WERI-Rb-1 (cell line): ENCODE measurements at regions not wholly inside any gene's neighbourhood (a gene's known extent, or its start where the extent isn't known, plus 50 kb on each side); places are given as distances from the start of the nearest gene placed in this dataset.

Experiments used
- DNase-seq: peaks from one replicate; pipeline ENCODE4 v3.0.0-alpha.2; 2020
- H3K27ac ChIP-seq: fragments of 250-450 bp; sonication (Bioruptor Pico); 2 replicates; pipeline ENCODE4 v1.5.1; 2020; ENCODE audit warnings: mild to moderate bottlenecking, moderate library complexity
- H3K27me3 ChIP-seq: fragments of 250-450 bp; sonication (Bioruptor Pico); 2 replicates; pipeline ENCODE4 v1.5.1; 2021; ENCODE audit warnings: mild to moderate bottlenecking, low read depth, moderate library complexity; ENCODE audit not compliant: insufficient read depth, severe bottlenecking
- H3K36me3 ChIP-seq: fragments of 250-450 bp; sonication (Bioruptor Pico); 2 replicates; pipeline ENCODE4 v1.5.1; 2020; ENCODE audit warnings: mild to moderate bottlenecking, moderate library complexity
- H3K4me3 ChIP-seq: 2 replicates; pipeline ENCODE4 v1.5.1; 2011; ENCODE audit warnings: low read depth, mild to moderate bottlenecking, control low read depth, low read length
- H3K9me3 ChIP-seq: fragments of 250-450 bp; sonication (Bioruptor Pico); 2 replicates; pipeline ENCODE4 v1.5.1; 2021; ENCODE audit warnings: mild to moderate bottlenecking, moderate library complexity; ENCODE audit not compliant: severe bottlenecking
- TF ChIP-seq, protein P1 (sequence below): IDR thresholded peaks from 2 replicates; pipeline ENCODE4 v1.5.1; 2011; ENCODE audit warnings: low read depth, mild to moderate bottlenecking, control low read depth, inconsistent platforms, low read length

DNA sequence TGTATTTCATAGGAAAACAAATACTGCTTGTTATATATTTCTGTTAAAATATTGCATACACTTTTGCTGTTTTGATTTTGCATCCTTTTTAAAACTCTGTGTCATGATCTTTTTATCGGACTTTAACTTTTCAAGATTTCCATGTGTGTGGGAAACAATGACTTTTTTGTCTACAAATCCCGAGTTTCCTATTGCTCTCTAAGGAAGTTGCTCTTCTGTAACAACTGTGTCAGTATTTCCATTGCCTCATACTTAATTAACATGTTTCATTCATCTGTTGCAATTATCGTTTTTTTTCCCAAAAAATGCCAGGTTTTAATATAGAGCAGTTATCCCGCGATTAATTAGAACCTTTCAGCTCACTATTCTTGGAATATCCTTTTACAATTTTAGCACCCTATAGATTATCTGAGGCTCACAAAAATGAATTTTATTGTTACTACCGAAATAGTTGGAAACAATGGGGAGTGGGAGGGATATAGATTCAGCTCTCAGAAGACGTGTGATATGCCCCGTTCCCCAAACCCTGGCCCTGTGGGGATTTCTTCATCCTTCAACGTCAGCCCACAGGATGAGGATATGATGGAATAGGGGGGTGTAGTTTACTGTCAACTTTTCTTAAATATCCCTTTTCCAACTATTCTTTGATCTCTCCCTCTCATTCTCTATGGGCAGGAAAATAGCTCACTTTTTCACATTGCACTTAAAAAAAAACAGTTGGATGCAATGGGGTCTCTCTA, 297.6 kb upstream of the IGFBP3 start:
- DNase-seq: no peak
- TF ChIP-seq, protein P1, sequence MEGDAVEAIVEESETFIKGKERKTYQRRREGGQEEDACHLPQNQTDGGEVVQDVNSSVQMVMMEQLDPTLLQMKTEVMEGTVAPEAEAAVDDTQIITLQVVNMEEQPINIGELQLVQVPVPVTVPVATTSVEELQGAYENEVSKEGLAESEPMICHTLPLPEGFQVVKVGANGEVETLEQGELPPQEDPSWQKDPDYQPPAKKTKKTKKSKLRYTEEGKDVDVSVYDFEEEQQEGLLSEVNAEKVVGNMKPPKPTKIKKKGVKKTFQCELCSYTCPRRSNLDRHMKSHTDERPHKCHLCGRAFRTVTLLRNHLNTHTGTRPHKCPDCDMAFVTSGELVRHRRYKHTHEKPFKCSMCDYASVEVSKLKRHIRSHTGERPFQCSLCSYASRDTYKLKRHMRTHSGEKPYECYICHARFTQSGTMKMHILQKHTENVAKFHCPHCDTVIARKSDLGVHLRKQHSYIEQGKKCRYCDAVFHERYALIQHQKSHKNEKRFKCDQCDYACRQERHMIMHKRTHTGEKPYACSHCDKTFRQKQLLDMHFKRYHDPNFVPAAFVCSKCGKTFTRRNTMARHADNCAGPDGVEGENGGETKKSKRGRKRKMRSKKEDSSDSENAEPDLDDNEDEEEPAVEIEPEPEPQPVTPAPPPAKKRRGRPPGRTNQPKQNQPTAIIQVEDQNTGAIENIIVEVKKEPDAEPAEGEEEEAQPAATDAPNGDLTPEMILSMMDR: no peak
- Histone ChIP-seq H3K4me3 (no peak overlapping the region), H3K36me3 (no peaks in the 10 kb centered on the region), H3K9me3 (no peaks in the 10 kb centered on the region), H3K27me3 (peaks cover 11% of the 10 kb centered on the region), H3K27ac (no peak overlapping the region)

DNA sequence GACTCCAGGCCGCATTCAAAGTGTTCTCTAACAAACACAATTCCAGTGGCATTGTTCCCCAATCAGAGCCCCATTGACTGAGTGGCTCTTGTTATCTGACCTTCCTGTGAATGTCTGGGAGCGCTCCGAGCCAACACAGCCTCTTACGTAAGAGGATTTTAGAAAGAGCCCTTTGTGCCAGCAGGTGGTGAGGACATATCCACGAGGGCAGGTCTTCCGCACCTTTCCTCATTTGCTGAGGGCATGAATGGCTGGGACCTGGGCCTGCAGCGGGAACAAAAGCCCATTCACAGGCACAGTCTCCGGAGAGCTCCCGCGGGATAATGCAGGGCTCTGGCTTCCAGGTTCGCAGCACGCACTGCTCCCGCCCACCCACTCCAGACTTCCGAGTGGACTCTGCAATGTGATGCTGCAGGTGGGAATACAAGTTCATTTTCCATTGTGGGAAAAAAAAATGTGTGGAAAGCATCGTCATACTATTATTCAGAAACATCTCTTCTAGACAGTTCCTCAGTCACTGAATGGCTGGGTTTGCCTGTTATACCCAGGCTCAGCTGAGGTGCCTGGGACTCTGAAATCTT, 295.0 kb upstream of the IGFBP3 start:
- no peak overlapping the region for H3K4me3 ChIP-seq
- no peaks in the 10 kb centered on the region for H3K9me3 ChIP-seq
- TF ChIP-seq, protein P1: no peak
- H3K36me3 ChIP-seq: no peaks in the 10 kb centered on the region
- H3K27me3 ChIP-seq: peaks cover 9% of the 10 kb centered on the region
- H3K27ac ChIP-seq: no peak overlapping the region
- no peak for DNase-seq

DNA sequence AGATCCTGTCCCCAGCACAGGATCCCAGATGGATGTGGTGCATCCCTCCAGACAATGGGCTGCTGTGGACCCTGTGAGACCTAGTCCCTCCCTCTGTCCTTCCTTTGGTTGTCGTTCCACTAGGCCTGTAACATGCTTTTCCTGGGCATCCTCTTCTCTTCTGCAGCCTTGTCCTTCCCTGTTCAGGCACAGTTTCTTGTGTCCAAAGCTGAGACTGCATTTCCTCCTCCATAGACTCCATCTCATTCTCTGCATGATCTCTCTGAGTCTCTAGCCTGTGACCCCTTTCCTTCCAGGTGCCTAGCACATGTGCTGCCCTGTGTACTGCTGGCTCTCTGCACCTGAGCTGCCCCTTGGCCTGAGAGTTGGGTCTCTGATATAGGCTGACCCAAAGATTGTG, 293.5 kb upstream of the IGFBP3 start:
- Histone ChIP-seq H3K36me3 (no peaks in the 10 kb centered on the region), H3K27ac (no peak overlapping the region), H3K27me3 (peaks cover 4% of the 10 kb centered on the region), H3K4me3 (no peak overlapping the region), H3K9me3 (no peaks in the 10 kb centered on the region)
- DNase-seq: no peak
- TF ChIP-seq, protein P1: no peak

DNA sequence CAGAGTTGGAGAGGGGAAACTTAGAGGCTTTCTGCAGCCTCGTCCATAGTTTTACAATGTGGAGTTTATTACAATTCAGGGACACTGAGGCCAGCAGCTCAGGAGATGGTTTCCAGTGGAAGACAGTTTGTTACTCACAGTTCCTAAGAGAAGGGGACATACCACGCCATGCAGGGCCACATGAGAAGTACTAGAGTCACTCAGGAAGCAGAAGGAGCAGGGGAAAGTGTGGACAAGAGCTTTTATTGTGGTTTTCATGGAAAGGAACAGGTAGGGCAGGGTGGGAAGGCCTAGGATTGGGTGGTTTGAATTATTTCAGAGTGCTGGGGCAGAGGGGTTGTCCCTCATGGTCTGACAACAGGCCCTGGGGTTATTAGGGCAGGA, 292.1 kb upstream of the IGFBP3 start:
- Histone ChIP-seq H3K27ac (no peak overlapping the region), H3K4me3 (no peak overlapping the region), H3K36me3 (no peaks in the 10 kb centered on the region), H3K9me3 (no peaks in the 10 kb centered on the region), H3K27me3 (peaks cover 4% of the 10 kb centered on the region)
- DNase-seq: no peak
- TF ChIP-seq, protein P1: no peak

DNA sequence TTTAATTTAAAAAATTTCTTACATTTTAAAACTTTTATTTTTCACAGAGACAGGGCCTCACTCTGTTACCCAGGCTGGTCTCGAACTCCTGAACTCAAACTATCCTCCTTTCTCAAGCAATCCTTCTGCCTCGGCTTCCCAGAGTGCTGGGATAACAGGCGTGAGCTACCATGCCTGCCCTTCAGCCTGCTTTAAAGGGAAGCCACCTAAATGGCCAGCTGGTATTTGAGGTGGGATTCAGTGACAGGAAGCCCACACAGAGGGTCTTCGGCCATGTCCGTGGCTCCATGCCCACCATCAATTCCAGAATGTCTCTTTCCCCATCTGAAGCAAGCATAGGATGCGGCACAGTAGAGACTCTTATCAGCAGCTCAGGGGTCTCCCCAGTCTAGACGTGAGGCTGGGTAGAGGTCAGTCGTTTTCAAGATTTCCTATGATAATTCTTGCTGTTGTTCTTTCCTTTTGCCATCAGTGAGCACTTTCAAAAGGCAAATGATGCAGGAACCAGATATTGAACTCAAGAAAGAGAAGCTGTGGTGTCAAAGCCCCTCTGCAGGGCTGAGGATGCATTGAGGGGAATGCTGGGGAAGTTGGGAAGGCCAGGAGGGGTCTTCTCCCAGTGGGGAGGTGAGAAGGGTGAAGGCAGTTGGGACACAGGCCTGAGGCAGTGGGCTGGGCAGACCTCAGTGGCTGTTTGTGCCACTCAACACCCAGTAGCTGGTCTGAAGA, 291.5 kb upstream of the IGFBP3 start:
- no peak for DNase-seq
- Histone ChIP-seq H3K9me3 (no peaks in the 10 kb centered on the region), H3K27me3 (peaks cover 4% of the 10 kb centered on the region), H3K4me3 (no peak overlapping the region), H3K36me3 (no peaks in the 10 kb centered on the region), H3K27ac (no peak overlapping the region)
- TF ChIP-seq, protein P1: no peak
